ENCODE measurements at regions not wholly inside any gene's neighbourhood (a gene's known extent, or its start where the extent isn't known, plus 50 kb on each side); places are given as distances from the start of the nearest gene placed in this dataset.

DNA sequence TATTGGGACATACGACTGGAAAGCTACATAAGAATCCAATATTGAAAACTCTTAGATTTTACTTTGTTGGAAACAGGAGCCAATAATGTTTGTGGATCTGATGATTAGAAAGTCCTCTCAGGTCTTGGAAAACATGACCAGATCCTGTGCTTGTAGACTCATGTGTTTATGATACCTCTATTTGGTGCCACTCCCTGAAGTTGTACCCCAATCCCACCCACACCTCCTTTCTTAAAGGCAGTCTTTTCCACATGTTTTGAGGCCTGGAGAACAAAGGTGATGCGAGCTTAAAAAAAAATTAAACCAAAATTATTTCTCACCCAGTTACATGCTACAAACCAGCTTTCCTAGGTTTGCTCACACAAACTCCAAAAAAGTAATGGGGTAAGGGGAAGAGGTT, 262.7 kb downstream of the PTTG2 start:
- TF ChIP-seq, protein P1, sequence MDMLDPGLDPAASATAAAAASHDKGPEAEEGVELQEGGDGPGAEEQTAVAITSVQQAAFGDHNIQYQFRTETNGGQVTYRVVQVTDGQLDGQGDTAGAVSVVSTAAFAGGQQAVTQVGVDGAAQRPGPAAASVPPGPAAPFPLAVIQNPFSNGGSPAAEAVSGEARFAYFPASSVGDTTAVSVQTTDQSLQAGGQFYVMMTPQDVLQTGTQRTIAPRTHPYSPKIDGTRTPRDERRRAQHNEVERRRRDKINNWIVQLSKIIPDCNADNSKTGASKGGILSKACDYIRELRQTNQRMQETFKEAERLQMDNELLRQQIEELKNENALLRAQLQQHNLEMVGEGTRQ (IDR thresholded peaks at IDR 0.05; ENCODE audit: low read depth, low read length), result no peak
- TF ChIP-seq, protein P2, sequence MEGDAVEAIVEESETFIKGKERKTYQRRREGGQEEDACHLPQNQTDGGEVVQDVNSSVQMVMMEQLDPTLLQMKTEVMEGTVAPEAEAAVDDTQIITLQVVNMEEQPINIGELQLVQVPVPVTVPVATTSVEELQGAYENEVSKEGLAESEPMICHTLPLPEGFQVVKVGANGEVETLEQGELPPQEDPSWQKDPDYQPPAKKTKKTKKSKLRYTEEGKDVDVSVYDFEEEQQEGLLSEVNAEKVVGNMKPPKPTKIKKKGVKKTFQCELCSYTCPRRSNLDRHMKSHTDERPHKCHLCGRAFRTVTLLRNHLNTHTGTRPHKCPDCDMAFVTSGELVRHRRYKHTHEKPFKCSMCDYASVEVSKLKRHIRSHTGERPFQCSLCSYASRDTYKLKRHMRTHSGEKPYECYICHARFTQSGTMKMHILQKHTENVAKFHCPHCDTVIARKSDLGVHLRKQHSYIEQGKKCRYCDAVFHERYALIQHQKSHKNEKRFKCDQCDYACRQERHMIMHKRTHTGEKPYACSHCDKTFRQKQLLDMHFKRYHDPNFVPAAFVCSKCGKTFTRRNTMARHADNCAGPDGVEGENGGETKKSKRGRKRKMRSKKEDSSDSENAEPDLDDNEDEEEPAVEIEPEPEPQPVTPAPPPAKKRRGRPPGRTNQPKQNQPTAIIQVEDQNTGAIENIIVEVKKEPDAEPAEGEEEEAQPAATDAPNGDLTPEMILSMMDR (conservative IDR thresholded peaks at IDR 0.05; ENCODE audit: low read depth, low read length), result no peak
- TF ChIP-seq POLR2A (IDR thresholded peaks at IDR 0.05; ENCODE audit: low read depth, low read length) (no peak), MAZ (IDR thresholded peaks at IDR 0.05; ENCODE audit: borderline replicate concordance, low read depth, low read length) (no peak), CEBPB (IDR thresholded peaks at IDR 0.05; ENCODE audit: low read depth, low read length) (no peak), MAFK (IDR thresholded peaks at IDR 0.05; ENCODE audit: low read depth, low read length) (no peak)
- TF ChIP-seq, protein P3, sequence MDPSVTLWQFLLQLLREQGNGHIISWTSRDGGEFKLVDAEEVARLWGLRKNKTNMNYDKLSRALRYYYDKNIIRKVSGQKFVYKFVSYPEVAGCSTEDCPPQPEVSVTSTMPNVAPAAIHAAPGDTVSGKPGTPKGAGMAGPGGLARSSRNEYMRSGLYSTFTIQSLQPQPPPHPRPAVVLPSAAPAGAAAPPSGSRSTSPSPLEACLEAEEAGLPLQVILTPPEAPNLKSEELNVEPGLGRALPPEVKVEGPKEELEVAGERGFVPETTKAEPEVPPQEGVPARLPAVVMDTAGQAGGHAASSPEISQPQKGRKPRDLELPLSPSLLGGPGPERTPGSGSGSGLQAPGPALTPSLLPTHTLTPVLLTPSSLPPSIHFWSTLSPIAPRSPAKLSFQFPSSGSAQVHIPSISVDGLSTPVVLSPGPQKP (IDR thresholded peaks at IDR 0.05; ENCODE audit: borderline replicate concordance, low read depth, low read length), result no peak

Data from IMR-90 (cell line).